H9 (cell line): ENCODE measurements at regions not wholly inside any gene's neighbourhood (a gene's known extent, or its start where the extent isn't known, plus 50 kb on each side); places are given as distances from the start of the nearest gene placed in this dataset.

Experiments
- DNase-seq: peaks from one replicate; pipeline ENCODE4 v3.0.0-alpha.2; 2017
- H2AFZ ChIP-seq: one replicate; pipeline ENCODE4 v1.6.1; 2013; ENCODE audit warnings: mild to moderate bottlenecking, low read length, control low read depth, moderate library complexity
- H2AK5ac ChIP-seq: 2 replicates; pipeline ENCODE4 v1.6.1; 2013; ENCODE audit warnings: low read length, control low read depth, mixed read lengths; ENCODE audit not compliant: insufficient read length
- H2BK120ac ChIP-seq: one replicate; pipeline ENCODE4 v1.6.1; 2013; ENCODE audit warnings: low read depth, mild to moderate bottlenecking, low read length, control low read depth, inconsistent platforms; ENCODE audit not compliant: poor library complexity, severe bottlenecking
- H2BK12ac ChIP-seq: 2 replicates; pipeline ENCODE4 v1.6.1; 2013; ENCODE audit warnings: low read length, control low read depth, mixed read lengths, low read depth; ENCODE audit not compliant: insufficient read length
- H2BK15ac ChIP-seq: 2 replicates; pipeline ENCODE4 v1.6.1; 2013; ENCODE audit warnings: low read depth, low read length, control low read depth
- H2BK20ac ChIP-seq: one replicate; pipeline ENCODE4 v1.6.1; 2013; ENCODE audit warnings: low read depth, mild to moderate bottlenecking, low read length, control low read depth, inconsistent platforms; ENCODE audit not compliant: poor library complexity, severe bottlenecking
- H2BK5ac ChIP-seq: 2 replicates; pipeline ENCODE4 v1.6.1; 2013; ENCODE audit warnings: low read length, control low read depth, mixed read lengths; ENCODE audit not compliant: insufficient read length
- H3K14ac ChIP-seq: 2 replicates; pipeline ENCODE4 v1.6.1; 2013; ENCODE audit warnings: low read length, control low read depth; ENCODE audit not compliant: insufficient read depth
- H3K18ac ChIP-seq: 2 replicates; pipeline ENCODE4 v1.6.1; 2013; ENCODE audit warnings: low read depth, mild to moderate bottlenecking, mixed read lengths, low read length, control low read depth; ENCODE audit not compliant: insufficient read length
- H3K23ac ChIP-seq: 2 replicates; pipeline ENCODE4 v1.6.1; 2013; ENCODE audit warnings: low read length, control low read depth, mixed read lengths, low read depth; ENCODE audit not compliant: insufficient read length
- H3K23me2 ChIP-seq: 2 replicates; pipeline ENCODE4 v1.6.1; 2013; ENCODE audit warnings: low read depth, mild to moderate bottlenecking, mixed read lengths, low read length, control low read depth; ENCODE audit not compliant: insufficient read length, poor library complexity, severe bottlenecking
- H3K27ac ChIP-seq: 2 replicates; pipeline ENCODE4 v1.5.1; 2013; ENCODE audit warnings: low read length, control low read depth, mixed read lengths, low read depth; ENCODE audit not compliant: insufficient read length
- H3K27me3 ChIP-seq: 2 replicates; pipeline ENCODE4 v1.6.1; 2013; ENCODE audit warnings: low read length, control low read depth, inconsistent platforms; ENCODE audit not compliant: insufficient read depth
- H3K4ac ChIP-seq: 2 replicates; pipeline ENCODE4 v1.6.1; 2013; ENCODE audit warnings: low read depth, mild to moderate bottlenecking, control low read depth, inconsistent platforms, low read length, moderate library complexity
- H3K4me1 ChIP-seq: 2 replicates; pipeline ENCODE4 v1.6.1; 2013; ENCODE audit warnings: low read length, control low read depth, inconsistent platforms; ENCODE audit not compliant: insufficient read depth
- H3K4me2 ChIP-seq: 2 replicates; pipeline ENCODE4 v1.6.1; 2013; ENCODE audit warnings: low read length, control low read depth, mixed read lengths; ENCODE audit not compliant: insufficient read length, insufficient read depth
- H3K56ac ChIP-seq: 2 replicates; pipeline ENCODE4 v1.6.1; 2013; ENCODE audit warnings: low read depth, mild to moderate bottlenecking, mixed read lengths, low read length, control low read depth; ENCODE audit not compliant: insufficient read length
- H3K79me1 ChIP-seq: 2 replicates; pipeline ENCODE4 v1.6.1; 2013; ENCODE audit warnings: low read depth, mild to moderate bottlenecking, moderate library complexity, low read length, control low read depth, inconsistent platforms; ENCODE audit not compliant: insufficient read depth, poor library complexity, severe bottlenecking
- H3K79me2 ChIP-seq: 2 replicates; pipeline ENCODE4 v1.6.1; 2013; ENCODE audit warnings: low read length, control low read depth, inconsistent platforms; ENCODE audit not compliant: insufficient read depth
- H3K9ac ChIP-seq: 2 replicates; pipeline ENCODE4 v1.6.1; 2013; ENCODE audit warnings: low read length, control low read depth, mixed read lengths; ENCODE audit not compliant: insufficient read length; ENCODE audit errors: extremely low read depth
- H3K9me3 ChIP-seq: one replicate; pipeline ENCODE4 v1.6.1; 2013; ENCODE audit warnings: low read depth, low read length, inconsistent platforms; ENCODE audit not compliant: control insufficient read depth
- H3T11ph ChIP-seq: one replicate; pipeline ENCODE4 v1.6.1; 2013; ENCODE audit warnings: mild to moderate bottlenecking, low read length, control low read depth, inconsistent platforms
- H4K20me1 ChIP-seq: one replicate; pipeline ENCODE4 v1.6.1; 2013; ENCODE audit not compliant: control insufficient read depth, insufficient read length, insufficient read depth
- H4K5ac ChIP-seq: 2 replicates; pipeline ENCODE4 v1.6.1; 2013; ENCODE audit warnings: low read depth, mild to moderate bottlenecking, mixed read lengths, low read length, control low read depth; ENCODE audit not compliant: insufficient read length
- H4K8ac ChIP-seq: replicated peaks from 2 replicates; pipeline ENCODE4 v1.6.1; 2013; ENCODE audit warnings: low read length, control low read depth, mixed read lengths, low read depth; ENCODE audit not compliant: insufficient read length
- H4K91ac ChIP-seq: 2 replicates; pipeline ENCODE4 v1.6.1; 2013; ENCODE audit warnings: low read depth, mild to moderate bottlenecking, moderate library complexity, mixed read lengths, low read length, control low read depth; ENCODE audit not compliant: insufficient read length
- H3K27ac Mint-ChIP-seq, 3 experiments: 2 replicates in 2 of 3; 3 replicates in 1 of 3; pipeline ENCODE4 v1.8.0; 2020 to 2021; ENCODE audit warnings: mixed read lengths in 3 of 3, mild to moderate bottlenecking in 1 of 3, moderate library complexity in 1 of 3
- H3K27me3 Mint-ChIP-seq: 2 replicates; pipeline ENCODE4 v1.8.0; 2021; ENCODE audit warnings: low read depth, mild to moderate bottlenecking, moderate library complexity, mixed read lengths
- H3K36me3 Mint-ChIP-seq, 3 experiments: 2 replicates in 2 of 3; 3 replicates in 1 of 3; pipeline ENCODE4 v1.8.0; 2020 to 2021; ENCODE audit warnings: low read depth in 3 of 3, mixed read lengths in 3 of 3; ENCODE audit not compliant: insufficient read depth in 1 of 3
- H3K4me1 Mint-ChIP-seq, 2 experiments: 2 replicates each; pipeline ENCODE4 v1.8.0; 2020; ENCODE audit warnings: mixed read lengths in 2 of 2
- H3K4me3 Mint-ChIP-seq, 2 experiments: 2 replicates in 1 of 2; 3 replicates in 1 of 2; pipeline ENCODE4 v1.8.0; 2020 to 2021; ENCODE audit warnings: mild to moderate bottlenecking in 2 of 2, mixed read lengths in 2 of 2, moderate library complexity in 1 of 2
- H3K9me3 Mint-ChIP-seq, 2 experiments: 2 replicates in 1 of 2; 3 replicates in 1 of 2; pipeline ENCODE4 v1.8.0; 2020; ENCODE audit warnings: mild to moderate bottlenecking in 2 of 2, mixed read lengths in 2 of 2, moderate library complexity in 1 of 2
- CTCF ChIP-seq: fragments of 200-600 bp; sonication (generic); conservative IDR thresholded peaks from 3 replicates; pipeline ENCODE4 v1.8.0; 2021; ENCODE audit warnings: antibody characterized with exemption, mild to moderate bottlenecking
- WGBS: extraction: QIAGEN DNeasy Blood & Tissue Kit; methylation state at CpG from one replicate; pipeline ENCODE4 v1.1.7; 2013; ENCODE audit warnings: missing lambda C conversion rate, low lambda C conversion rate, mixed read lengths; ENCODE audit not compliant: insufficient read length; ENCODE audit errors: extremely low coverage; 5-methylcytosine and 5-hydroxymethylcytosine counted together

DNA sequence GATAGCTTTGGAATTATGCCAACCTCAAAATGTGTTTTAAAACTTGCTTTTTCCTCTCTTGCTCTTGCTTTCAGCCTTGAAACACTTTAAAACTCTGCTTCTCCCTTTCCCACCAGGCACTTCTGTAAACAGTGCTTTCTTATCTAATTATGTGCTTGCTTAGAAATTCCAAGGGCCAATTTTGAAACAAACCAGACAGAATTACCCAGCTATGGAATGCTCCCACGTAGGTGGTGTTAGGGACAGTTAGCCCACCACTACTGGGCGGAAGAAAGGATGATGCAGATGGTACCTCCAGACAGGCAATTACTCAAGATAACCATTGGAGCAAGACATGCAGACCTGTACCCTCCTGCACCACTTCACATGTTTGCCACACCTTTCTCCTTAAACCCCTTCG, 523.0 kb upstream of the PTPRD start:
- no peaks in the 10 kb centered on the region for H4K20me1 ChIP-seq
- no peak overlapping the region for H3K27ac ChIP-seq
- no peak overlapping the region for H3K4me2 ChIP-seq
- no peak overlapping the region for H2AK5ac ChIP-seq
- no peaks in the 10 kb centered on the region for H3K27me3 ChIP-seq
- H3K56ac ChIP-seq = no peak overlapping the region
- Mint-ChIP-seq H3K27me3 (no peaks in the 10 kb centered on the region), H3K27ac (no peak overlapping the region), H3K4me3 (no peak overlapping the region), H3K36me3 (no peaks in the 10 kb centered on the region), H3K9me3 (no peaks in the 10 kb centered on the region), H3K4me1 (no peaks in the 10 kb centered on the region)
- H2BK120ac ChIP-seq = no peak overlapping the region
- no peak for DNase-seq
- no peak overlapping the region for H2BK5ac ChIP-seq
- H3T11ph ChIP-seq = no peak overlapping the region
- H2BK15ac ChIP-seq = no peak overlapping the region
- no peaks in the 10 kb centered on the region for H3K79me2 ChIP-seq
- no peak overlapping the region for H2AFZ ChIP-seq
- no peaks in the 10 kb centered on the region for H3K4me1 ChIP-seq
- no peak overlapping the region for H2BK12ac ChIP-seq
- TF ChIP-seq CTCF = no peak
- no peak overlapping the region for H3K14ac ChIP-seq
- no peak overlapping the region for H2BK20ac ChIP-seq
- no peaks in the 10 kb centered on the region for H3K79me1 ChIP-seq
- no peak overlapping the region for H4K8ac ChIP-seq
- no peaks in the 10 kb centered on the region for H3K9me3 ChIP-seq
- H3K18ac ChIP-seq = no peak overlapping the region
- H3K4ac ChIP-seq = no peak overlapping the region
- H3K23ac ChIP-seq = no peak overlapping the region
- no CpG with 5 or more reads among the region's 3 CpGs for WGBS
- H3K23me2 ChIP-seq = no peaks in the 10 kb centered on the region
- no peak overlapping the region for H3K9ac ChIP-seq
- no peak overlapping the region for H4K5ac ChIP-seq
- no peak overlapping the region for H4K91ac ChIP-seq
